Activated B cell treated with CpG ODN at 0.5 μM for 24 hours (primary cell): ENCODE measurements at regions not wholly inside any gene's neighbourhood (a gene's known extent, or its start where the extent isn't known, plus 50 kb on each side); places are given as distances from the start of the nearest gene placed in this dataset.

ENCODE experiments used
- ATAC-seq: fragments of 200-7000 bp; cut with Tn5 transposase; one replicate; pipeline ENCODE4 v1.10.0; 2021; ENCODE audit warnings: low read depth, mild to moderate bottlenecking, moderate library complexity
- CTCF ChIA-PET: fragments of 350-600 bp; sonication (Branson Sonifier 250); formaldehyde crosslinking; loops from one replicate; lab custom pipeline; 2021; ENCODE audit warnings: antibody characterized with exemption; lab: Charles Lee
- POLR2A ChIA-PET: fragments of 350-600 bp; sonication (Branson Sonifier 250); formaldehyde crosslinking; loops from one replicate; lab custom pipeline; 2021; ENCODE audit warnings: antibody characterized with exemption; lab: Charles Lee
- DNase-seq: peaks from one replicate; pipeline ENCODE4 v3.0.0; 2022
- H3K27ac Mint-ChIP-seq: one replicate; pipeline ENCODE4 v1.8.0; 2020; ENCODE audit warnings: mixed read lengths
- H3K27me3 Mint-ChIP-seq: one replicate; pipeline ENCODE4 v1.8.0; 2021; ENCODE audit warnings: mixed read lengths
- H3K36me3 Mint-ChIP-seq: one replicate; pipeline ENCODE4 v1.8.0; 2021; ENCODE audit warnings: low read depth, mixed read lengths
- H3K4me1 Mint-ChIP-seq: one replicate; pipeline ENCODE4 v1.8.0; 2021; ENCODE audit warnings: mixed read lengths
- H3K4me3 Mint-ChIP-seq: one replicate; pipeline ENCODE4 v1.8.0; 2020; ENCODE audit warnings: mild to moderate bottlenecking, mixed read lengths
- H3K9me3 Mint-ChIP-seq: one replicate; pipeline ENCODE4 v1.8.0; 2020; ENCODE audit warnings: mixed read lengths
- intact Hi-C: fragments of 100-400 bp; cut with micrococcal nuclease; formaldehyde crosslinking; loops from one replicate; pipeline ENCODE4 v1.15.1; 2024
- TF ChIP-seq, protein P1 (sequence below): fragments of 200-600 bp; IDR thresholded peaks from one replicate; pipeline ENCODE4 v1.8.0; 2022; ENCODE audit warnings: antibody characterized with exemption, mild to moderate bottlenecking

DNA sequence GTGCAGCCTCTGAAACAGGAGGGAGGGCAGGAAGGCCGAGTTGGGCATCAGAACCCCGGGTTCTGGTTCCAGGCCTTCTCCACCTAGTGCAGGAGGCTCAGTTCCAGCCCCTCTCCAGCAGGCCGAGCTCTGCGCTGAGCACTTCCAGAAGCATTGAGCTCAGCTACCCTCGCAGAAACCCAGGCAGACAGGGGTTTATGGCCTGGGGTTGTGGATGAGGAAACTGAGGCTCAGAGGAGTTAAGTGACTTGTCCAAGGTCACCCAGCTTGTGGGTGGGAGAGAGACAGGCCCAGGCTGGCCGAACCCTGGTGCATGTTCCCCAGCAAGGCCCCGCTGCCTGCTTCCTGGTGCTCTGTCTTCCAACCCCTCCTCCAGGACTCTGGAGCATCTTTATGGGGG, 348.9 kb downstream of the PTPRU start:
- TF ChIP-seq, protein P1, sequence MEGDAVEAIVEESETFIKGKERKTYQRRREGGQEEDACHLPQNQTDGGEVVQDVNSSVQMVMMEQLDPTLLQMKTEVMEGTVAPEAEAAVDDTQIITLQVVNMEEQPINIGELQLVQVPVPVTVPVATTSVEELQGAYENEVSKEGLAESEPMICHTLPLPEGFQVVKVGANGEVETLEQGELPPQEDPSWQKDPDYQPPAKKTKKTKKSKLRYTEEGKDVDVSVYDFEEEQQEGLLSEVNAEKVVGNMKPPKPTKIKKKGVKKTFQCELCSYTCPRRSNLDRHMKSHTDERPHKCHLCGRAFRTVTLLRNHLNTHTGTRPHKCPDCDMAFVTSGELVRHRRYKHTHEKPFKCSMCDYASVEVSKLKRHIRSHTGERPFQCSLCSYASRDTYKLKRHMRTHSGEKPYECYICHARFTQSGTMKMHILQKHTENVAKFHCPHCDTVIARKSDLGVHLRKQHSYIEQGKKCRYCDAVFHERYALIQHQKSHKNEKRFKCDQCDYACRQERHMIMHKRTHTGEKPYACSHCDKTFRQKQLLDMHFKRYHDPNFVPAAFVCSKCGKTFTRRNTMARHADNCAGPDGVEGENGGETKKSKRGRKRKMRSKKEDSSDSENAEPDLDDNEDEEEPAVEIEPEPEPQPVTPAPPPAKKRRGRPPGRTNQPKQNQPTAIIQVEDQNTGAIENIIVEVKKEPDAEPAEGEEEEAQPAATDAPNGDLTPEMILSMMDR, result no peak
- Mint-ChIP-seq H3K36me3 (no peaks in the 10 kb centered on the region), H3K4me3 (no peak overlapping the region), H3K9me3 (peaks cover 7% of the 10 kb centered on the region), H3K4me1 (no peaks in the 10 kb centered on the region), H3K27ac (no peak overlapping the region), H3K27me3 (no peaks in the 10 kb centered on the region)
- intact Hi-C loops, result no loop called here
- ChIA-PET CTCF (no interaction called here), POLR2A (no interaction called here)
- ATAC-seq (no peak), DNase-seq (no peak)

DNA sequence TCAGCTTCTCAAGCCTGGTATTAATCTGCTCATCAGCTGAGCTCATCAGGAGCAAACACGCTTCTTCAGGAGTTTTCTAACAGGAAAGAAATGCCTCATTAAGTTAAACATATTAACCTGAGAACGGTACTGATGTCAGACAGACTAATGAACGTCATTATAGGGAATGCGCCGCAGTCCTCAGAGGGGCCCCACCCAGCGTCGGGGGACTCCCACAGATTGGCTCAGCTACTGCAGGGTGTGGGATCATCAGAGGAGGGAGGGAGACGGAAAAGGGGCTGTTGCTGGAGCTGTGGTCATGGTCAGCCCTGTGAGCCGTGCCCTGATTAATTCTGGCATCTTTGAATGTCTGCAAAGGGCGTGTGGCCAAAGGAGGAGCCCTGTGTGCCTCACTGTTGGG, 348.5 kb downstream of the PTPRU start:
- ChIA-PET POLR2A (no interaction called here), CTCF (no interaction called here)
- intact Hi-C loops, result no loop called here
- DNase-seq, result no peak
- no peaks in the 10 kb centered on the region for H3K27me3 Mint-ChIP-seq
- peaks cover 7% of the 10 kb centered on the region for H3K9me3 Mint-ChIP-seq
- no peaks in the 10 kb centered on the region for H3K4me1 Mint-ChIP-seq
- no peaks in the 10 kb centered on the region for H3K36me3 Mint-ChIP-seq
- H3K4me3 Mint-ChIP-seq, result no peak overlapping the region
- no peak overlapping the region for H3K27ac Mint-ChIP-seq
- TF ChIP-seq, protein P1, result no peak
- no peak for ATAC-seq

DNA sequence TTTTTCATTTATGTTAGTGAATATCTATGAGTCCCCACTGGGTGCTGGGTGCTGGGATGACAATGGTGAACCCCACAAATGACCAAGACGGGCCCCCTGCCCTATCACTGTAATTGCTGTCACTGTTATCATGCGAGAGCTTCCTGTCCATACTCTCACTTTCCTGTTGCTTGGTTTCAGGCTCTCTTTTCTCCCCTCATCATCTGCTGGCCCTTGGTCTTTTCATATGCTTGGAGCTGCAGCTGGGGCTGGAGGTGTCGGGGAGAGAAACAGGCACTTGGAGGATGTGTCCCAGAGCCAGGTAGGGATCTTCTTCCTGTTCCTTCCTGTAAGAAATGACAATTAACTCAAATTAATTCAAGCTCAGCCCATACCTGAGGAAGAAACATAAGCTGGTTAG, 348.0 kb downstream of the PTPRU start:
- H3K4me3 Mint-ChIP-seq, result no peak overlapping the region
- CTCF ChIA-PET, result no interaction called here
- TF ChIP-seq, protein P1, result no peak
- H3K9me3 Mint-ChIP-seq, result peaks cover 5% of the 10 kb centered on the region
- POLR2A ChIA-PET, result no interaction called here
- H3K4me1 Mint-ChIP-seq, result no peaks in the 10 kb centered on the region
- intact Hi-C loops, result no loop called here
- no peak overlapping the region for H3K27ac Mint-ChIP-seq
- DNase-seq, result no peak
- no peaks in the 10 kb centered on the region for H3K36me3 Mint-ChIP-seq
- ATAC-seq, result no peak
- no peaks in the 10 kb centered on the region for H3K27me3 Mint-ChIP-seq

DNA sequence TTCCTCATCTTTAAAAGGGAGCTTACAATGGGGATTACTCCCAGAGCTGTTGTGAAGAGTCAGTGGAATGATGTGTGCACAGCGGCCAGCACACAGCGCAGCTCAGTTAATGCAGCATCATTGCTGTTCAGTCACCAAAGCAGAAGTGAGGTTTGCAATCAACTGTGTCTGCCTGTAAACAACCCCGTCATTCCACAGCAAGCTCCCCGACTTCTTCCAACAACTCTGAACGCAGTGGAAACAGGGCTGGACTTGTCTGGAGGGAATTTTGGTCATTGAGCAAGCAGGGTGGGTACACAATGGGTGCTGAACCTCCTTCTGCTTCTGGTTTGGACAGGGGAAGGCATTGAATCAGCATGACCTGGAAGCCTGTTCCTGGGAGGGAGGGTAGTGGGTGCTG, 347.4 kb downstream of the PTPRU start:
- H3K27me3 Mint-ChIP-seq, result no peaks in the 10 kb centered on the region
- H3K4me1 Mint-ChIP-seq, result no peaks in the 10 kb centered on the region
- no peak overlapping the region for H3K4me3 Mint-ChIP-seq
- no peak overlapping the region for H3K27ac Mint-ChIP-seq
- DNase-seq (no peak), ATAC-seq (no peak)
- H3K9me3 Mint-ChIP-seq, result peaks cover 5% of the 10 kb centered on the region
- TF ChIP-seq, protein P1, result no peak
- intact Hi-C loops, result no loop called here
- ChIA-PET POLR2A (no interaction called here), CTCF (no interaction called here)
- no peaks in the 10 kb centered on the region for H3K36me3 Mint-ChIP-seq

DNA sequence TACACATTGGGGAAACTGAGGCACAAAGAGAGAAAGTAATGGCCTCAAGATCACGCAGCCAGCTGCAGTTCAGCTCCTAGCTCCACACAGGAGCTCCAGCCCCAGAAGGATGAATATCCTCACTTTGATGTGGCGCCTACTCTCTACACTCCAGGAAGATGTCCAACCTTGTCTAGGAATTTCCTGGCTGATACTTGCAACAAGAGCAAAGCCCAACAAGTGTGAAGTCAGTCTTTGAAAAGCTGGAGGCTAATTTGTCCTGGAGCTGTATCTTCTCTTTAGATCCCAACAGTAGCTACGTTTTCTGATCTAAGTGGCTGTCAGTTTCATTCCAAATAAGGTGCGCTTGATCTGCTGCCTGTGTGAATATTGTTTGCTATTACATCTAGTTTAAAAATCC, 344.9 kb downstream of the PTPRU start:
- TF ChIP-seq, protein P1, result no peak
- no peak for DNase-seq
- ChIA-PET POLR2A (no interaction called here), CTCF (no interaction called here)
- Mint-ChIP-seq H3K27me3 (no peaks in the 10 kb centered on the region), H3K4me1 (no peaks in the 10 kb centered on the region), H3K27ac (no peak overlapping the region), H3K9me3 (no peaks in the 10 kb centered on the region), H3K36me3 (no peaks in the 10 kb centered on the region), H3K4me3 (no peak overlapping the region)
- ATAC-seq, result no peak
- intact Hi-C loops, result no loop called here
